ENCODE measurements at regions not wholly inside any gene's neighbourhood (a gene's known extent, or its start where the extent isn't known, plus 50 kb on each side); places are given as distances from the start of the nearest gene placed in this dataset.

GRCh38 chr4:115918149-115918548 lies 804.7 kb upstream of the NDST4 start:
- H3K4me1 ChIP-seq (ENCODE audit: control insufficient read depth in 2 of 2, insufficient read depth in 2 of 2, low read length in 2 of 2), result no peaks in the 10 kb centered on the region
- no peak overlapping the region for H3K9ac ChIP-seq (ENCODE audit: low read depth in 1 of 2, low read length in 2 of 2)
- no peak overlapping the region for H3K27ac ChIP-seq (ENCODE audit: low read depth in 2 of 2, low read length in 2 of 2)
- H3K9me3 ChIP-seq (ENCODE audit: control insufficient read depth in 2 of 2, low read length in 2 of 2), result no peaks in the 10 kb centered on the region
- no peaks in the 10 kb centered on the region for H3K27me3 ChIP-seq (ENCODE audit: control insufficient read depth in 2 of 2, insufficient read depth in 2 of 2, low read length in 2 of 2)
- no peaks in the 10 kb centered on the region for H3K36me3 ChIP-seq (ENCODE audit: control insufficient read depth in 2 of 2, insufficient read depth in 2 of 2, low read length in 2 of 2)
- H3K4me3 ChIP-seq (ENCODE audit: low read length in 2 of 2), result no peak overlapping the region

GRCh38 chr4:115906428-115906827 lies 793.0 kb upstream of the NDST4 start:
- Histone ChIP-seq H3K4me3 (ENCODE audit: low read length in 2 of 2) (no peak overlapping the region), H3K9ac (ENCODE audit: low read depth in 1 of 2, low read length in 2 of 2) (no peak overlapping the region), H3K9me3 (ENCODE audit: control insufficient read depth in 2 of 2, low read length in 2 of 2) (no peaks in the 10 kb centered on the region), H3K27ac (ENCODE audit: low read depth in 2 of 2, low read length in 2 of 2) (no peak overlapping the region), H3K27me3 (ENCODE audit: control insufficient read depth in 2 of 2, insufficient read depth in 2 of 2, low read length in 2 of 2) (no peaks in the 10 kb centered on the region), H3K4me1 (ENCODE audit: control insufficient read depth in 2 of 2, insufficient read depth in 2 of 2, low read length in 2 of 2) (no peaks in the 10 kb centered on the region), H3K36me3 (ENCODE audit: control insufficient read depth in 2 of 2, insufficient read depth in 2 of 2, low read length in 2 of 2) (no peaks in the 10 kb centered on the region)

DNA sequence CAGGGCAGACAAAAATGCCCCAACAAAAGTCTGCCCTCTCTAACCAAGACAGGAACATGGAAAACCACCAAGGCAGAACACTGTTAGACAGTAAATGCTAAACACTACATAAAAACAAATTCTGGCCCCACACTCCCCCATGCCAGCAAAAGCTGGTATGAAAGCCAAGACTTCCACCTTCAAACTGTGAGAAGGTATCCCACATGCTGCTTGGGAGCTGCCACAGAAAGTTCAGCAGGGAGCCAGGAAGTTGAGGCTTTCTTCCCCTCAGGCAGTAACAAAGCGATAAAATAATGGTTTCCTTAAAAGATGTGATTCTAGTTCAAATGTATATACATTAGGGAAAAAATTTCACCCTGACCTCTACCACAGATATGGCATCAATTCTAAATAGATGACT lies 770.4 kb upstream of the NDST4 start:
- no peak overlapping the region for H3K4me3 ChIP-seq (ENCODE audit: low read length in 2 of 2)
- no peak overlapping the region for H3K27ac ChIP-seq (ENCODE audit: low read depth in 2 of 2, low read length in 2 of 2)
- H3K4me1 ChIP-seq (ENCODE audit: control insufficient read depth in 2 of 2, insufficient read depth in 2 of 2, low read length in 2 of 2), result no peaks in the 10 kb centered on the region
- no peaks in the 10 kb centered on the region for H3K36me3 ChIP-seq (ENCODE audit: control insufficient read depth in 2 of 2, insufficient read depth in 2 of 2, low read length in 2 of 2)
- no peaks in the 10 kb centered on the region for H3K27me3 ChIP-seq (ENCODE audit: control insufficient read depth in 2 of 2, insufficient read depth in 2 of 2, low read length in 2 of 2)
- H3K9ac ChIP-seq (ENCODE audit: low read depth in 1 of 2, low read length in 2 of 2), result no peak overlapping the region
- no peaks in the 10 kb centered on the region for H3K9me3 ChIP-seq (ENCODE audit: control insufficient read depth in 2 of 2, low read length in 2 of 2)

DNA sequence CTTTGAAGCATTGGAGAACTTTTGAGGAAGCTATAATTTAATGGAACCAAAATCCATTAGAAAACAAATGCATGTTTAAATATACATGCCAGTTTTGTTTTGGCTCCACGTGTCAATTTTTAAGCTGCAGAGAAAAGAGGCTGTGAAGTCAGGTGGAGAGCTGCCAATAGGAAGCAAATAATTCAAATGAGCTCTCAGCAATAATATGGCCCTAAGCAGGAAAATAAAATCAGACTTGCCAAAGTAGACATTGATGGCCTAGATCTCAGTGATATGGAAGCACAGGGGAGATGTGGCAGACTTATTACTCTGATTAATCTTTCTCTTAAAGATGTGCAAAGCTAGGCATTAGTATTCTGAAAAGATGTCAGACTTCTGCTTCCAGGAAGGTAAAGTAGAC lies 769.8 kb upstream of the NDST4 start:
- Histone ChIP-seq H3K4me3 (ENCODE audit: low read length in 2 of 2) (no peak overlapping the region), H3K27ac (ENCODE audit: low read depth in 2 of 2, low read length in 2 of 2) (no peak overlapping the region), H3K9me3 (ENCODE audit: control insufficient read depth in 2 of 2, low read length in 2 of 2) (no peaks in the 10 kb centered on the region), H3K36me3 (ENCODE audit: control insufficient read depth in 2 of 2, insufficient read depth in 2 of 2, low read length in 2 of 2) (no peaks in the 10 kb centered on the region), H3K27me3 (ENCODE audit: control insufficient read depth in 2 of 2, insufficient read depth in 2 of 2, low read length in 2 of 2) (no peaks in the 10 kb centered on the region), H3K4me1 (ENCODE audit: control insufficient read depth in 2 of 2, insufficient read depth in 2 of 2, low read length in 2 of 2) (no peaks in the 10 kb centered on the region), H3K9ac (ENCODE audit: low read depth in 1 of 2, low read length in 2 of 2) (no peak overlapping the region)

GRCh38 chr4:115873048-115873447 lies 759.6 kb upstream of the NDST4 start:
- Histone ChIP-seq H3K27me3 (ENCODE audit: control insufficient read depth in 2 of 2, insufficient read depth in 2 of 2, low read length in 2 of 2) (no peaks in the 10 kb centered on the region), H3K4me1 (ENCODE audit: control insufficient read depth in 2 of 2, insufficient read depth in 2 of 2, low read length in 2 of 2) (no peaks in the 10 kb centered on the region), H3K4me3 (ENCODE audit: low read length in 2 of 2) (no peak overlapping the region)

GRCh38 chr4:115871596-115871995 lies 758.2 kb upstream of the NDST4 start:
- Histone ChIP-seq H3K4me1 (ENCODE audit: control insufficient read depth in 2 of 2, insufficient read depth in 2 of 2, low read length in 2 of 2) (no peaks in the 10 kb centered on the region), H3K9ac (ENCODE audit: low read depth in 1 of 2, low read length in 2 of 2) (no peak overlapping the region), H3K27ac (ENCODE audit: low read depth in 2 of 2, low read length in 2 of 2) (no peak overlapping the region), H3K9me3 (ENCODE audit: control insufficient read depth in 2 of 2, low read length in 2 of 2) (no peaks in the 10 kb centered on the region), H3K36me3 (ENCODE audit: control insufficient read depth in 2 of 2, insufficient read depth in 2 of 2, low read length in 2 of 2) (no peaks in the 10 kb centered on the region), H3K4me3 (ENCODE audit: low read length in 2 of 2) (no peak overlapping the region), H3K27me3 (ENCODE audit: control insufficient read depth in 2 of 2, insufficient read depth in 2 of 2, low read length in 2 of 2) (no peaks in the 10 kb centered on the region)

More at GRCh38 chr4:115873048-115873447, 759.6 kb upstream of the NDST4 start:
- no peak overlapping the region for H3K9ac ChIP-seq (ENCODE audit: low read depth in 1 of 2, low read length in 2 of 2)
- no peaks in the 10 kb centered on the region for H3K9me3 ChIP-seq (ENCODE audit: control insufficient read depth in 2 of 2, low read length in 2 of 2)
- no peak overlapping the region for H3K27ac ChIP-seq (ENCODE audit: low read depth in 2 of 2, low read length in 2 of 2)
- H3K36me3 ChIP-seq (ENCODE audit: control insufficient read depth in 2 of 2, insufficient read depth in 2 of 2, low read length in 2 of 2), result no peaks in the 10 kb centered on the region

- Histone ChIP-seq H3K9ac (ENCODE audit: low read depth in 1 of 2, low read length in 2 of 2) (no peak overlapping the region), H3K36me3 (ENCODE audit: control insufficient read depth in 2 of 2, insufficient read depth in 2 of 2, low read length in 2 of 2) (no peaks in the 10 kb centered on the region), H3K4me1 (ENCODE audit: control insufficient read depth in 2 of 2, insufficient read depth in 2 of 2, low read length in 2 of 2) (no peaks in the 10 kb centered on the region), H3K27ac (ENCODE audit: low read depth in 2 of 2, low read length in 2 of 2) (no peak overlapping the region), H3K9me3 (ENCODE audit: control insufficient read depth in 2 of 2, low read length in 2 of 2) (no peaks in the 10 kb centered on the region), H3K27me3 (ENCODE audit: control insufficient read depth in 2 of 2, insufficient read depth in 2 of 2, low read length in 2 of 2) (no peaks in the 10 kb centered on the region), H3K4me3 (ENCODE audit: low read length in 2 of 2) (no peak overlapping the region)
Measured at GRCh38 chr4:115866364-115866896, 753.0 kb upstream of the NDST4 start.

DNA sequence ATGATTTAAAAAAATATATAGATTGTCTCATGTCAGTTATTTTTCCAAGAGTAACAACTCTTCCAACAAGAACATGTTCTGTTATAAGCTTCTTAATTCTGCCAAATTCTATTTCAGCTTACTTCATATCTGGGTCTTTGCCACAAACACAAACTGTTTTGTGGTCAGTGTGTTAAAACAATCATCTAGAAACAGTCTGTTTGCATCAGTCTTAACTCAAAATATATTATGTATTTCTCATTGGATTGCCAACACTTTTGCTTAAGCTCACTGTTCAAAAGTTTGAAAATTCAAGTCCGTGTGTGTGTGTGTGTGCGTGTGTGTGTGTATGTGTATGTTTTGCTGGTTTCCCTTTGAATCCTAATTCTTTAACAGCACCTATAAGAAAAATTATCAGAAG lies 752.3 kb upstream of the NDST4 start:
- no peak overlapping the region for H3K4me3 ChIP-seq (ENCODE audit: low read length in 2 of 2)
- H3K9ac ChIP-seq (ENCODE audit: low read depth in 1 of 2, low read length in 2 of 2), result no peak overlapping the region
- no peak overlapping the region for H3K27ac ChIP-seq (ENCODE audit: low read depth in 2 of 2, low read length in 2 of 2)
- no peaks in the 10 kb centered on the region for H3K4me1 ChIP-seq (ENCODE audit: control insufficient read depth in 2 of 2, insufficient read depth in 2 of 2, low read length in 2 of 2)
- H3K9me3 ChIP-seq (ENCODE audit: control insufficient read depth in 2 of 2, low read length in 2 of 2), result no peaks in the 10 kb centered on the region
- H3K27me3 ChIP-seq (ENCODE audit: control insufficient read depth in 2 of 2, insufficient read depth in 2 of 2, low read length in 2 of 2), result no peaks in the 10 kb centered on the region
- no peaks in the 10 kb centered on the region for H3K36me3 ChIP-seq (ENCODE audit: control insufficient read depth in 2 of 2, insufficient read depth in 2 of 2, low read length in 2 of 2)

DNA sequence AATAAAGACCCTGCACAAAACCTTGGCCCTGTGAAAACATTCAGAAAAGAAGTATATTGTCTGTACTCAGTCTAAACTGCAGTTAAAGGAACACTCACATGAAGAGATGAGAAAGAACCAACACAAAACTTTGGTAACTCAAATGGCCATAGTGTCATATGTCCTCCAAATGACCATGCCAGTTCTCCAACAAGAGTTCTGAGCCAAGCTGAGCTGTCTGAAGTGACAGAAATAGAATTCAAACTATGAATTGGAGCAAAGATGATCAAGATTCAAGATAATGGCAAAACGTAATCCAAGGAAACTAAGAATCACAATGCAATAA lies 739.3 kb upstream of the NDST4 start:
- Histone ChIP-seq H3K4me3 (ENCODE audit: low read length in 2 of 2) (no peak overlapping the region), H3K9me3 (ENCODE audit: control insufficient read depth in 2 of 2, low read length in 2 of 2) (no peaks in the 10 kb centered on the region), H3K4me1 (ENCODE audit: control insufficient read depth in 2 of 2, insufficient read depth in 2 of 2, low read length in 2 of 2) (no peaks in the 10 kb centered on the region), H3K9ac (ENCODE audit: low read depth in 1 of 2, low read length in 2 of 2) (no peak overlapping the region), H3K27ac (ENCODE audit: low read depth in 2 of 2, low read length in 2 of 2) (no peak overlapping the region), H3K36me3 (ENCODE audit: control insufficient read depth in 2 of 2, insufficient read depth in 2 of 2, low read length in 2 of 2) (no peaks in the 10 kb centered on the region), H3K27me3 (ENCODE audit: control insufficient read depth in 2 of 2, insufficient read depth in 2 of 2, low read length in 2 of 2) (no peaks in the 10 kb centered on the region)

GRCh38 chr4:115851918-115852766 lies 738.7 kb upstream of the NDST4 start:
- no peaks in the 10 kb centered on the region for H3K27me3 ChIP-seq (ENCODE audit: control insufficient read depth in 2 of 2, insufficient read depth in 2 of 2, low read length in 2 of 2)
- H3K36me3 ChIP-seq (ENCODE audit: control insufficient read depth in 2 of 2, insufficient read depth in 2 of 2, low read length in 2 of 2), result no peaks in the 10 kb centered on the region
- H3K4me1 ChIP-seq (ENCODE audit: control insufficient read depth in 2 of 2, insufficient read depth in 2 of 2, low read length in 2 of 2), result no peaks in the 10 kb centered on the region

More at GRCh38 chr4:115851918-115852766, 738.7 kb upstream of the NDST4 start:
- H3K4me3 ChIP-seq (ENCODE audit: low read length in 2 of 2), result no peak overlapping the region
- no peak overlapping the region for H3K9ac ChIP-seq (ENCODE audit: low read depth in 1 of 2, low read length in 2 of 2)
- H3K9me3 ChIP-seq (ENCODE audit: control insufficient read depth in 2 of 2, low read length in 2 of 2), result no peaks in the 10 kb centered on the region
- H3K27ac ChIP-seq (ENCODE audit: low read depth in 2 of 2, low read length in 2 of 2), result no peak overlapping the region
